GM23338 (cell line): ENCODE measurements at regions not wholly inside any gene's neighbourhood (a gene's known extent, or its start where the extent isn't known, plus 50 kb on each side); places are given as distances from the start of the nearest gene placed in this dataset.

Experiments
- ATAC-seq: fragments of 200-7000 bp; cut with Tn5 transposase; 3 replicates; pipeline ENCODE4 v1.9.1; 2020
- DNase-seq: peaks from one replicate; pipeline ENCODE4 v3.0.0-alpha.2; 2015; ENCODE audit warnings: low spot score
- H2AFZ ChIP-seq: fragments of 200-600 bp; sonication (generic); 2 replicates; pipeline ENCODE4 v1.8.0; 2016; ENCODE audit warnings: antibody characterized with exemption, mild to moderate bottlenecking, moderate library complexity
- H3F3A ChIP-seq: fragments of 200-600 bp; sonication (generic); replicated peaks from 2 replicates; pipeline ENCODE4 v1.8.0; 2017; ENCODE audit warnings: antibody characterized with exemption, mixed run types, low read depth
- H3K27ac ChIP-seq: fragments of 200-600 bp; sonication (generic); 2 replicates; pipeline ENCODE4 v1.6.1; 2016; ENCODE audit warnings: low read depth
- H3K27me3 ChIP-seq: fragments of 200-600 bp; sonication (generic); 2 replicates; pipeline ENCODE4 v1.8.0; 2016; ENCODE audit warnings: mild to moderate bottlenecking, mixed run types, moderate library complexity; ENCODE audit not compliant: insufficient read depth
- H3K36me3 ChIP-seq: fragments of 200-600 bp; sonication (generic); 2 replicates; pipeline ENCODE4 v1.8.0; 2016; ENCODE audit warnings: mild to moderate bottlenecking; ENCODE audit not compliant: insufficient read depth
- H3K4me1 ChIP-seq: fragments of 200-600 bp; sonication (generic); 2 replicates; pipeline ENCODE4 v1.8.0; 2016; ENCODE audit warnings: mild to moderate bottlenecking, moderate library complexity; ENCODE audit not compliant: insufficient read depth
- H3K4me2 ChIP-seq: fragments of 200-600 bp; sonication (generic); 2 replicates; pipeline ENCODE4 v1.7.1; 2017; ENCODE audit warnings: mixed run types
- H3K4me3 ChIP-seq: fragments of 200-600 bp; sonication (generic); 2 replicates; pipeline ENCODE4 v1.6.1; 2016; ENCODE audit warnings: mixed run types
- H3K79me2 ChIP-seq: fragments of 200-600 bp; sonication (generic); replicated peaks from 2 replicates; pipeline ENCODE4 v1.8.0; 2017; ENCODE audit warnings: mild to moderate bottlenecking; ENCODE audit not compliant: insufficient read depth
- H3K9me2 ChIP-seq: fragments of 200-600 bp; sonication (generic); 2 replicates; pipeline ENCODE4 v1.8.0; 2017; ENCODE audit not compliant: insufficient read depth
- H4K20me1 ChIP-seq: fragments of 200-600 bp; sonication (generic); replicated peaks from 2 replicates; pipeline ENCODE4 v1.8.0; 2017; ENCODE audit warnings: mild to moderate bottlenecking; ENCODE audit not compliant: insufficient read depth
- H3K27ac Mint-ChIP-seq: 2 replicates; pipeline ENCODE4 v1.8.0; 2020; ENCODE audit warnings: inconsistent platforms, mild to moderate bottlenecking, moderate library complexity, mixed read lengths
- H3K27me3 Mint-ChIP-seq: 3 replicates; pipeline ENCODE4 v1.8.0; 2022; ENCODE audit warnings: low read depth, mild to moderate bottlenecking, moderate library complexity, mixed read lengths, inconsistent platforms; ENCODE audit not compliant: insufficient read depth, poor library complexity
- H3K36me3 Mint-ChIP-seq: 3 replicates; pipeline ENCODE4 v1.8.0; 2021; ENCODE audit warnings: low read depth, mild to moderate bottlenecking, inconsistent platforms, moderate library complexity, mixed read lengths
- H3K4me1 Mint-ChIP-seq: 3 replicates; pipeline ENCODE4 v1.8.0; 2020; ENCODE audit warnings: mild to moderate bottlenecking, inconsistent platforms, mixed read lengths
- H3K4me3 Mint-ChIP-seq: 3 replicates; pipeline ENCODE4 v1.8.0; 2021; ENCODE audit warnings: moderate library complexity, mild to moderate bottlenecking, inconsistent platforms, mixed read lengths
- H3K9me3 Mint-ChIP-seq: 3 replicates; pipeline ENCODE4 v1.8.0; 2020; ENCODE audit warnings: moderate library complexity, mild to moderate bottlenecking, inconsistent platforms, mixed read lengths
- CREB1 ChIP-seq: fragments of 250-450 bp; sonication (Bioruptor Pico); IDR thresholded peaks from 2 replicates; pipeline ENCODE4 v1.5.0; 2020; ENCODE audit warnings: low read depth, mild to moderate bottlenecking, moderate library complexity
- CTCF ChIP-seq, 2 experiments: fragments of 200-600 bp in 1 of 2; sonication (generic) in 1 of 2; conservative IDR thresholded peaks; 2 replicates each; pipeline versions ENCODE4 v1.5.1 to v1.6.1; 2016 to 2017; ENCODE audit warnings: antibody characterized with exemption in 2 of 2, low read depth in 2 of 2, mild to moderate bottlenecking in 2 of 2, moderate library complexity in 1 of 2
- ETS1 ChIP-seq: IDR thresholded peaks from 2 replicates; pipeline ENCODE4 v1.6.1; 2016; ENCODE audit warnings: antibody characterized with exemption
- EZH2 ChIP-seq: fragments of 200-600 bp; sonication (generic); IDR thresholded peaks from one replicate; pipeline ENCODE4 v1.8.0; 2017; ENCODE audit warnings: antibody characterized with exemption, mild to moderate bottlenecking, low read depth; ENCODE audit not compliant: unreplicated experiment
- EZH2phosphoT487 ChIP-seq: fragments of 200-600 bp; sonication (generic); IDR thresholded peaks from one replicate; pipeline ENCODE4 v1.8.1; 2018; ENCODE audit warnings: antibody characterized with exemption; ENCODE audit not compliant: unreplicated experiment
- JUNB ChIP-seq: IDR thresholded peaks from one replicate; pipeline ENCODE4 v1.6.1; 2016; ENCODE audit warnings: antibody characterized with exemption; ENCODE audit not compliant: unreplicated experiment
- NANOG ChIP-seq: IDR thresholded peaks from 2 replicates; pipeline ENCODE4 v1.6.1; 2016; ENCODE audit warnings: antibody characterized with exemption, borderline replicate concordance
- POLR2AphosphoS5 ChIP-seq: IDR thresholded peaks from 2 replicates; pipeline ENCODE4 v1.6.1; 2016; ENCODE audit warnings: antibody characterized with exemption, low read depth
- REST ChIP-seq: IDR thresholded peaks from one replicate; pipeline ENCODE4 v1.6.1; 2018; ENCODE audit warnings: antibody characterized with exemption; ENCODE audit not compliant: unreplicated experiment
- STAT1 ChIP-seq: IDR thresholded peaks from one replicate; pipeline ENCODE4 v1.6.1; 2016; ENCODE audit warnings: antibody characterized with exemption; ENCODE audit not compliant: unreplicated experiment
- ZNF331 ChIP-seq: fragments of 250-450 bp; sonication (Bioruptor Pico); IDR thresholded peaks from 2 replicates; pipeline ENCODE4 v1.5.0; 2020; ENCODE audit warnings: low read depth, mild to moderate bottlenecking, moderate library complexity
- ZNF462 ChIP-seq: fragments of 250-450 bp; sonication (Bioruptor Pico); IDR thresholded peaks from 2 replicates; pipeline ENCODE4 v1.5.0; 2020; ENCODE audit warnings: mild to moderate bottlenecking, moderate library complexity

GRCh38 chr14:98237939-98238338 lies 1034.1 kb downstream of the BCL11B start (continued):
- TF ChIP-seq ETS1 = no peak
- TF ChIP-seq CTCF (conservative IDR thresholded peaks at IDR 0.05; ENCODE audit: low read depth in 2 of 2) = no peak
- TF ChIP-seq POLR2AphosphoS5 = no peak
- no peak for TF ChIP-seq CREB1 (CRISPR knock-in tag)
- no peak for TF ChIP-seq REST
- no peak for TF ChIP-seq NANOG
- no peak for TF ChIP-seq STAT1
- TF ChIP-seq JUNB = no peak
- no peak for TF ChIP-seq EZH2
- TF ChIP-seq EZH2phosphoT487 = no peak

GRCh38 chr14:98240376-98240775 lies 1031.6 kb downstream of the BCL11B start:
- no peaks in the 10 kb centered on the region for H3K79me2 ChIP-seq
- H3K27ac ChIP-seq = no peak overlapping the region
- no peak overlapping the region for H3K4me2 ChIP-seq
- Mint-ChIP-seq H3K4me1 (no peaks in the 10 kb centered on the region), H3K27me3 (peaks cover 2% of the 10 kb centered on the region), H3K27ac (no peak overlapping the region), H3K9me3 (peaks cover 27% of the 10 kb centered on the region), H3K4me3 (no peak overlapping the region), H3K36me3 (peaks cover 8% of the 10 kb centered on the region; the same call in 2 of the 3 replicates)
- H3K9me2 ChIP-seq = no peaks in the 10 kb centered on the region
- H4K20me1 ChIP-seq = no peaks in the 10 kb centered on the region
- no peaks in the 10 kb centered on the region for H3K36me3 ChIP-seq
- H3K27me3 ChIP-seq = no peaks in the 10 kb centered on the region
- no peak overlapping the region for H3K4me3 ChIP-seq
- DNase-seq (no peak), ATAC-seq (no peak)
- H2AFZ ChIP-seq = no peak overlapping the region; the same call in 1 of the 2 replicates
- H3K4me1 ChIP-seq = no peaks in the 10 kb centered on the region
- H3F3A ChIP-seq = no peaks in the 10 kb centered on the region
- TF ChIP-seq NANOG (no peak), ZNF331 (CRISPR knock-in tag) (no peak), STAT1 (no peak), ZNF462 (CRISPR knock-in tag) (no peak)
